Astrocyte of the spinal cord (primary cell): ENCODE measurements at regions not wholly inside any gene's neighbourhood (a gene's known extent, or its start where the extent isn't known, plus 50 kb on each side); places are given as distances from the start of the nearest gene placed in this dataset.
"Not testable (repeated sequence)": the region's sequence is repeated elsewhere in the genome, so short reads cannot be mapped to it uniquely, and the experiment has no call there.

Experiments
- DNase-seq: peaks from one replicate; pipeline ENCODE4 v3.0.0; 2011; ENCODE audit warnings: low read depth, low spot score
- H3K4me3 ChIP-seq: 2 replicates; pipeline ENCODE4 v1.5.1; 2011; ENCODE audit warnings: low read depth, mild to moderate bottlenecking, low read length, moderate library complexity
- in situ Hi-C: cut with HindIII; loops from 2 replicates; pipeline ENCODE4 v1.10.0; 2017; ENCODE audit warnings: low sequenced_read_pairs
- TF ChIP-seq, protein P1 (sequence below): IDR thresholded peaks from 2 replicates; pipeline ENCODE4 v1.5.1; 2012; ENCODE audit warnings: low read depth, mild to moderate bottlenecking, low read length, inconsistent platforms

DNA sequence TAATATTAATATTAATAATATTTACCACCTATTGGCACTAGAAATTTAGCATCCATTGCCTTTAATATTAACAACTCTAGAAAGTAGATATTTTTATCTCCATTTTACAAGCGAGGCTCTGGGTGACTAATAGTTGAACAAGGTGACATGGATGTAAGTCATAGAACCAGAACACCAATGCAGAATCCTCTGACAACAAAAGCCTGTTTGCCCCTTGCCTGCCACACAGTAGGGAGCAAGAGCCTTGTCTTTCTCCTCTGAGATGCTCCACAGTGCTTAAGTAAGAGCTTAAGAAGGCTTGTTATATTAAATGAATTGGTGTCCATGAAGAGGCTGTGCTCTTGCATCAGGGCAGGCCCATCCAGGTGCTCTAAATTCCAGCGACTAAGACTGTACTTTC is 51.2 kb upstream of the LBX1 start:
- H3K4me3 ChIP-seq: no peak overlapping the region
- DNase-seq: no peak
- TF ChIP-seq, protein P1, sequence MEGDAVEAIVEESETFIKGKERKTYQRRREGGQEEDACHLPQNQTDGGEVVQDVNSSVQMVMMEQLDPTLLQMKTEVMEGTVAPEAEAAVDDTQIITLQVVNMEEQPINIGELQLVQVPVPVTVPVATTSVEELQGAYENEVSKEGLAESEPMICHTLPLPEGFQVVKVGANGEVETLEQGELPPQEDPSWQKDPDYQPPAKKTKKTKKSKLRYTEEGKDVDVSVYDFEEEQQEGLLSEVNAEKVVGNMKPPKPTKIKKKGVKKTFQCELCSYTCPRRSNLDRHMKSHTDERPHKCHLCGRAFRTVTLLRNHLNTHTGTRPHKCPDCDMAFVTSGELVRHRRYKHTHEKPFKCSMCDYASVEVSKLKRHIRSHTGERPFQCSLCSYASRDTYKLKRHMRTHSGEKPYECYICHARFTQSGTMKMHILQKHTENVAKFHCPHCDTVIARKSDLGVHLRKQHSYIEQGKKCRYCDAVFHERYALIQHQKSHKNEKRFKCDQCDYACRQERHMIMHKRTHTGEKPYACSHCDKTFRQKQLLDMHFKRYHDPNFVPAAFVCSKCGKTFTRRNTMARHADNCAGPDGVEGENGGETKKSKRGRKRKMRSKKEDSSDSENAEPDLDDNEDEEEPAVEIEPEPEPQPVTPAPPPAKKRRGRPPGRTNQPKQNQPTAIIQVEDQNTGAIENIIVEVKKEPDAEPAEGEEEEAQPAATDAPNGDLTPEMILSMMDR: no peak
- in situ Hi-C loops: no loop called here

DNA sequence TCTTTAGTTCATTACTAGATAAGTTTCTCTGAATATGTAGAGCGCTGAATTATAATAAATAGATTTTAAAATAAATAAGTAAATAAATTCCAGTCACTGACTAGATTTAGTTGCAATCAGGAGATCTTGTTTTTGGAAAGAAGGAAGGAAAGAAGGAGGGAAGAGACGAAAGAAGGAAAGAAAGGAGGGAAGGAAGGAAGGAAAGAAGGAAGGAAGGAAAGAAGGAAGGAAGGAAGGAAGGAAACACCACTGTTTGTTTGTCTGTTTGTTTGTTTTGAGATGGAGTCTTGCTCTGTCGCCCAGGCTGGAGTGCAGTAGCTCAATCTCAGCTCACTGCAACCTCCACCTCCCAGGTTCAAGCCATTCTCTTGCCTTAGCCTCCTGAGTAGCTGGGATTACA is 51.7 kb upstream of the LBX1 start:
- H3K4me3 ChIP-seq, DNase-seq, in situ Hi-C loops: not testable (repeated sequence)

DNA sequence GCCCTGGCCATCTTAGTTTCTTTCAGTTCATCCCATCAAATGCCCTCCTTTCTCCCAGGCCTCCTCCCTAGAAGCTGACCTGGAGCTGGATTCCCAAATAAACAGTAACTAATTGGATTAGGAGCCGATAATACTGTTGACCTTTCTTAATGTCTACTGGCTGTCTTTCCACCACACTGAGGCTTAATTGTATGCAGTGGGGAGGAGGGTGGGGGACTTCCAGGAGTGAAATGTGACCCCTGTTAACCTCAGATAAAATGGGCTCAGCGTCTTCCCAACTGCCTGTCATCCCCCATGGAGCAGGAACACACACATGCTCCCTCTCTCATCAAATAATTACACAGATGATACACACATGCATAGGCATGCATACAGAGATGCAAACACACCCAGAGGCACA is 53.7 kb upstream of the LBX1 start:
- in situ Hi-C loops: no loop called here
- DNase-seq: no peak
- TF ChIP-seq, protein P1: no peak
- H3K4me3 ChIP-seq: no peak overlapping the region

DNA sequence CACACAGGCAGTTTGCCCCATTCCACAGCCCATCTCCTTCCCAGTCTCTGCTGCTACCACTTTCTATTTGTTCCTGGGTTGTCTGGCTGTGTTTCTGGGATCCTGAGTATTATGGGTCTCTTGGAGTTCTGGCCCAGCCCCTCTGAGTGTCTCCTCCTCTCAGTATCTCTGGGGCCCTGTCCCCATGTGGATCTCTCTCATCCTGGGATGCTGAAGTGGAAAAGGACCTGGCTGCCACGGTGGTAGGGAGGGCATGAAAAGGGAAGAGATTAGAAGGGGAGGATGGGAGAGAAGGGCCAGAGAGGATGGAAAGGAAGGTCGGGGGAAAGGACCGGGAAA is 54.5 kb upstream of the LBX1 start:
- no peak for DNase-seq
- TF ChIP-seq, protein P1: no peak
- in situ Hi-C loops: no loop called here
- no peak overlapping the region for H3K4me3 ChIP-seq

DNA sequence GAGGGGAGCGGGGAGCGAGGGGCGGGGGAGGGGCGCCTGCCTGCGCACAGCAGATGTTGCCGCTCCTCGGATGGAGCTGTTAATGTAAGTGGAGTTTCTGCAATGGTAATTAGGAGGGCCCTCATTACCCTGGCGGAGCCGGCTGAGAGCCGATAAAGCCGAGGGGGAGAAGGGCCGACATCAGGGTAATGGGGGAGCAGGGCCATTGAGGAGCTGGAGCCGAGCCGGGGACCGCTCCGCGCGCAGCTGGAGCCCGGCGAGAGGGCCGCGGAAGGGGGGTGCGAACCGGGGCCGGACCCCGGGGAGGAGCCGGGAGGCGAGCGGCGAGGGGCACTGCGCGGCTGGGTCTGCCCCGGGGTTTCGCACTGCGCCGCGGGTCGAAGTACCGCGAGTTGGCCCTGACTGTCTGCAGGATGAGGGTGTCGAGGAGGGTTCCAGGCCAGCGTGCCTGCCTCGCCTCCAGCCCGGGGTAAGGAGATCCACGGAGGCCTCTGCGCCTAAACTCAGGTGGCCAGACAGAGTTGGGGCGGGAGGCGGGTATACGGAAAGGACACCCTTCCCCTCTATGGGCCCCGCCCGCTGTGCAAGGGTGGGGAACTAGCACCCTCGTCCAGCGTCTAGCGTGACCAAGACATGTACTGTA is 55.0 kb upstream of the LBX1 start:
- no peak overlapping the region for H3K4me3 ChIP-seq
- TF ChIP-seq, protein P1: no peak
- DNase-seq: no peak
- in situ Hi-C loops: no loop called here

DNA sequence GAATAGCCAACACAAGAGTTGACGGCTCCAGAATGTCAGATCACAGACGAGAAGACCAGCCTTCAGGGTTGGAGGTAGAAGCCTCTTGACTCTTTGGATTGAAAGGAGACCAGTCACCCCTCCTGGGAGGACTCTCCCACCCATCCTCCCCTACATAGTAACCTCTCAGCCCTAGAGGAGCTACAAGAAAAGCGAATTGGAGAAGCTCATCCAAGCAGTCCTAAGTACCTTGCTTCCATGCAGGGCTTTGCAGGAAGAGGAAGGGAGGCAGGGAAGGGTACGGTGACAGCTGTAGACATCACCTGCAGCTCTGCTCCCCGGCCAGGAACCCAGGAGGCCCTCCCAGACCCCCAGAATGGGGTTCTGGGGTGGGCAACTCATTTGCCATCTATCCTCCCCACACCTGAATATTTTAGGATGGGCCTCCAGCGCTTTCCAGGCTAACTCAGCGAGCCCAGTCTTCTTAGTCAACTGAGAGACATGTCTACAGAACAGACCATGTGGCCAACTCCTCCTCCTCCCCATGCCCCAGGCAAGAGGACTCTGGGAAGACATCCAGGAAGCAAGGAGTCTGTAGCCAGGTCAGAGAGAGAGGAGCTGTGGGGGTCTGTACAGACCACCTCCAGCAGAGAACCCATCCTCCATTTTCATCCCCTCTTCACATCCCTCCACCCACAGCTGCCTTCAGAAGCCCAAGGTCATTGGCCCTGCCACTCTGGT is 55.6 kb upstream of the LBX1 start:
- no peak for DNase-seq
- H3K4me3 ChIP-seq: no peak overlapping the region
- TF ChIP-seq, protein P1: no peak
- in situ Hi-C loops: no loop called here

DNA sequence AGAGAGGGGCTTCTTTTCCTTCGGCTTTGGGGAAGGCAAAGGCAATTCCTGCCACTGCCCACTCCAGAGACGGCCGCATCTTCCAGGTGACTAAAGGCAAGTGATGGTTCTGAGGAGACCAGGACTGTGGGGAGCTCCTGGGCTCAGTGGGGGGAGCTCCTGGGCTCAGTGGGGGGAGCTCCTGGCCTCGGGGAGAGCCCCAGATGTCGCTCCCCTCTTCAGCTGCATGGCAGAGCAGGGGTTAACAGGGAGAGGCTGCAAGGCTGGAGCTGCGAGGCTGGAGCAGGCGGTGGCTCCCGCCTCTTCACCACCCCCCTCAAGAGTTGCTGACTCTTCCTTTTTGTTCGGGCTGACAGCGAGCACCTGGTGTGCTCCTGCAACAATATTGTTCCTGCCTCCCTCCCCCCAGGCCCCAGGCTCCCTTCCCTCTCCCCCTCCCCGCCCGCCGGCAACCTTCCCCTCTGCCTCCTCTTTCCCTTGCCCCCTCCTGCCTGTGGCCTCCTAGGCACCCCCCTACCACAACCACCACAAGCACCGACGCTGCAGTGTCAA is 56.3 kb upstream of the LBX1 start:
- TF ChIP-seq, protein P1: no peak
- H3K4me3 ChIP-seq: no peak overlapping the region
- no peak for DNase-seq
- in situ Hi-C loops: no loop called here
